Transverse colon (tissue), 3 donors: ENCODE measurements at regions not wholly inside any gene's neighbourhood (a gene's known extent, or its start where the extent isn't known, plus 50 kb on each side); places are given as distances from the start of the nearest gene placed in this dataset.

Source experiments
- CTCF ChIP-seq, 5 experiments: fragments of 200-600 bp in 3 of 5; fragments of 450-650 bp in 2 of 5; sonication (generic) in 3 of 5; IDR thresholded peaks; 1 replicate in 2 of 5; 2 replicates in 3 of 5; pipeline ENCODE4 v1.5.1; 2016 to 2017; ENCODE audit warnings: antibody characterized with exemption in 5 of 5, inconsistent platforms in 3 of 5, mild to moderate bottlenecking in 2 of 5, moderate library complexity in 1 of 5
- EP300 ChIP-seq: sonication (generic); formaldehyde crosslinking; IDR thresholded peaks from one replicate; pipeline ENCODE4 v1.6.1; 2017; ENCODE audit warnings: antibody characterized with exemption, low read depth

GRCh38 chr7:69062020-69062765, 536.1 kb upstream of the AUTS2 start:
- TF ChIP-seq CTCF (IDR thresholded peaks at IDR 0.05), result no peak
- TF ChIP-seq EP300, result no peak
